Ectodermal cell (in vitro differentiated cells): ENCODE measurements at regions not wholly inside any gene's neighbourhood (a gene's known extent, or its start where the extent isn't known, plus 50 kb on each side); places are given as distances from the start of the nearest gene placed in this dataset.
"Not testable (repeated sequence)": the region's sequence is repeated elsewhere in the genome, so short reads cannot be mapped to it uniquely, and the experiment has no call there.

Source experiments
- H3K27ac ChIP-seq: 2 replicates; pipeline ENCODE4 v1.7.0; 2013; ENCODE audit warnings: mild to moderate bottlenecking, low read depth, low read length; ENCODE audit not compliant: insufficient read depth, poor library complexity, severe bottlenecking
- H3K27me3 ChIP-seq: 2 replicates; pipeline ENCODE4 v1.7.0; 2013; ENCODE audit warnings: mild to moderate bottlenecking, low read length; ENCODE audit not compliant: insufficient read depth, control insufficient read depth, poor library complexity, severe bottlenecking
- H3K36me3 ChIP-seq: one replicate; pipeline ENCODE4 v1.7.0; 2013; ENCODE audit warnings: low read length; ENCODE audit not compliant: control insufficient read depth, insufficient read depth
- H3K4me1 ChIP-seq: one replicate; pipeline ENCODE4 v1.7.0; 2013; ENCODE audit warnings: low read length; ENCODE audit not compliant: control insufficient read depth, insufficient read depth
- H3K4me3 ChIP-seq: 2 replicates; pipeline ENCODE4 v1.7.0; 2013; ENCODE audit warnings: low read depth, low read length, control low read depth; ENCODE audit not compliant: insufficient read depth
- H3K9me3 ChIP-seq: 2 replicates; pipeline ENCODE4 v1.7.0; 2013; ENCODE audit warnings: mild to moderate bottlenecking, low read length, moderate library complexity; ENCODE audit not compliant: control insufficient read depth
- WGBS, 2 experiments: methylation state at CpG; one replicate each; pipeline ENCODE4 v1.1.7; 2013; ENCODE audit warnings: missing lambda C conversion rate in 2 of 2; 5-methylcytosine and 5-hydroxymethylcytosine counted together

GRCh38 chr13:22777207-22777606, 403.6 kb upstream of the SGCG start:
- no peaks in the 10 kb centered on the region for H3K27me3 ChIP-seq
- no peaks in the 10 kb centered on the region for H3K4me1 ChIP-seq
- no peak overlapping the region for H3K4me3 ChIP-seq
- H3K27ac ChIP-seq, result no peak overlapping the region
- no peaks in the 10 kb centered on the region for H3K9me3 ChIP-seq
- WGBS, 2 experiments, result 96 to 100% methylated on average over 2 of the region's 2 CpGs
- H3K36me3 ChIP-seq, result no peaks in the 10 kb centered on the region

GRCh38 chr13:22789027-22789593, 391.7 kb upstream of the SGCG start:
- no peak overlapping the region for H3K27ac ChIP-seq
- no peak overlapping the region for H3K4me3 ChIP-seq
- H3K4me1 ChIP-seq, result no peaks in the 10 kb centered on the region
- no peaks in the 10 kb centered on the region for H3K9me3 ChIP-seq
- 81 to 88% methylated on average over 9 of the region's 9 CpGs for WGBS, 2 experiments
- no peaks in the 10 kb centered on the region for H3K36me3 ChIP-seq
- H3K27me3 ChIP-seq, result no peaks in the 10 kb centered on the region

- Histone ChIP-seq H3K27me3 (no peaks in the 10 kb centered on the region), H3K9me3 (no peaks in the 10 kb centered on the region), H3K4me3 (no peak overlapping the region), H3K36me3 (no peaks in the 10 kb centered on the region), H3K4me1 (no peaks in the 10 kb centered on the region), H3K27ac (no peak overlapping the region)
- WGBS, 2 experiments, result 83 to 84% methylated on average over 3 of the region's 3 CpGs
Observed at GRCh38 chr13:22789916-22790315, 390.9 kb upstream of the SGCG start.

GRCh38 chr13:22793598-22794134, 387.1 kb upstream of the SGCG start:
- Histone ChIP-seq H3K9me3 (no peaks in the 10 kb centered on the region), H3K27me3 (no peaks in the 10 kb centered on the region), H3K4me1 (no peaks in the 10 kb centered on the region), H3K4me3 (no peak overlapping the region), H3K36me3 (no peaks in the 10 kb centered on the region), H3K27ac (no peak overlapping the region)
- WGBS, 2 experiments, result 83 to 87% methylated on average over 10 of the region's 10 CpGs

DNA sequence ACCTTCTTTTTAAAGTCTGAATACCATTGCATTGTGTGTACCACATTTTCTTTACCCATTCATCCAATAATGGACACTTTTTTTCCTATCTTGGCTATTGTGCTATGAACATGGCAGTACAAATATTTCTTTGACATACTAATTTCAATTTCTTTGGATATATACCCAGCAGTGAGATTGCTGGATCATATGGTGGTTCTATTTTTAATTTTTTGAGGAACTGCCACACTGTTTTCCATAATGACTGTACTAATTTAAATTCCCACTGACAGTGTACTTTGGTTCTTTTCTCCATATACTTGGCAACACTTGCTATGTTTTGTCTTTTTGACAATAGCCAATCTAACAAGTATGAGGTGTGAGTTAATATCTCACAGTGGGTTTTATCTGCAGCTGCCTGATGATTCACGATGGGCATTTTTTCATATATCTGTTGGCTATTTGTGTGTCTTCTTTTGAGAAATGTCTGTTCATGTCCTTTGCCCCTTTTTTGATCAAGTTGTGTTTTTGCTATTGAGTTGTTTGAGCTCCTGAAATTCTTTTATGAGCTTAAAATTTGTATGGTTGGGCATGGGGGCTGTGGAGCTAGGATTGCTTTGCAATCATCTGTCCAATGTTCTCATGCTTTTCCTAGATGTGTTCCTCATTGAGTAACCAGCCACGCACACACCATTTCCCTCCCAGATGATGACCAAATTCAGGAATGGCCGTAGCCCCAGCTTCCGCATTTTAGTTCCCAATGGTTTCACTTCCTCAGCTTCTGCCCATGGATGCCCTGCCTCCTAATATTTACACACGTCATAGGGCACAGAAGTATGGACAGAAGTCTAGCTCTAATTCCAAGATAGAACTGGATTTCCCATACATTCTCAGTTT, 380.0 kb upstream of the SGCG start:
- H3K27ac ChIP-seq, result no peak overlapping the region
- no peak overlapping the region for H3K4me3 ChIP-seq
- no peaks in the 10 kb centered on the region for H3K27me3 ChIP-seq
- no peaks in the 10 kb centered on the region for H3K4me1 ChIP-seq
- 93 to 94% methylated on average over 5 of the region's 5 CpGs for WGBS, 2 experiments
- H3K9me3 ChIP-seq, result no peaks in the 10 kb centered on the region
- no peaks in the 10 kb centered on the region for H3K36me3 ChIP-seq

DNA sequence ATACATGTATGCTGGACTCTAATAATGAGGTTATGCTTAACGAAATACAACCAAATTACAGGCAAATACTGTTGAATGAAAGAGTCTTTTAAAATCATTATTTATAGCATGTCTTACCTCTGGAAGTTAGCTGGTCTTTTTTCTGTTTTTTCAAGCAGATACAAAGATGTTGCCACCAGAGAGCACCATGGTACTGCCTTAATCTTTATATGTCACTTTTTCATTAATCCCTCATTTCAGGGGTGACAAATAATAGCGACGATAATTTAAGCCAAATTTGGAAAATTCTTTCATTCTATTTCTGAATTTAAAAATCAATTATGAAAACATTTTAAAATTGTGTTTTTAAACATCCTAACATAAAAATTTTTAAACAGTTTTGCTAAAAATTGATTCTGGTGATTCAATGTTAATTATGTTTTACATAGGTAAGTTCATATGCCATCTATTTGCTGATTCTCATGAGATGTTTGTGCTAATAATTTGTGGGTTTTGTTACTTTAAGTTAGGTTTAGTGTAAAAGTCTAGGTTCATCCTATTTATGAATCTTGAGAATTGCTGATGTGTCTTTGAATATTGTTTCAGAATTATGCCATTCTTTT, 379.3 kb upstream of the SGCG start:
- Histone ChIP-seq H3K4me3 (no peak overlapping the region), H3K9me3 (no peaks in the 10 kb centered on the region), H3K36me3 (no peaks in the 10 kb centered on the region), H3K4me1 (no peaks in the 10 kb centered on the region), H3K27ac (no peak overlapping the region), H3K27me3 (no peaks in the 10 kb centered on the region)
- 82% methylated on average over 3 of the region's 3 CpGs; no CpG with 5 or more reads in 1 of the 2 experiments for WGBS, 2 experiments

DNA sequence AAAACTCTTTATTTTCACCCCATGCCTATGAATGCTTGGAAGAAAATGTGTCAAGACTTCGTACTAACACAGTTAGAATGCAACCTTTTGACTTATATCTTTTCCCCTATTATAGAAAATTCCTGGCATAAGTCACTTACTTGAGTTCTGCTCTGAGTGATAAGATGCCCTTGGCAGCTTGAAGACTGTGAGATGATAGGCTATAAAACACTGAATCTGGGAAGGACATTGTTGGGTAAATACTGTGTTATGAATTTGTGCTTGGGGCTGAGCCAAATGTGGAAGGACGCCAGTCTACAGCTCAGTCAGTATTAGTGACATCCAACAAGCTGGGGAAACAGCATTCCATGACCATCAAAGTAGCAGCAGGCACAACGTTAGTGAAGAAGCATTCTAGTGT, 368.0 kb upstream of the SGCG start:
- Histone ChIP-seq H3K4me1 (peaks cover 3% of the 10 kb centered on the region), H3K4me3 (no peak overlapping the region), H3K36me3 (no peaks in the 10 kb centered on the region), H3K27ac (no peak overlapping the region), H3K27me3 (no peaks in the 10 kb centered on the region), H3K9me3 (no peaks in the 10 kb centered on the region)
- WGBS, 2 experiments, result 85 to 89% methylated on average over 3 of the region's 3 CpGs

DNA sequence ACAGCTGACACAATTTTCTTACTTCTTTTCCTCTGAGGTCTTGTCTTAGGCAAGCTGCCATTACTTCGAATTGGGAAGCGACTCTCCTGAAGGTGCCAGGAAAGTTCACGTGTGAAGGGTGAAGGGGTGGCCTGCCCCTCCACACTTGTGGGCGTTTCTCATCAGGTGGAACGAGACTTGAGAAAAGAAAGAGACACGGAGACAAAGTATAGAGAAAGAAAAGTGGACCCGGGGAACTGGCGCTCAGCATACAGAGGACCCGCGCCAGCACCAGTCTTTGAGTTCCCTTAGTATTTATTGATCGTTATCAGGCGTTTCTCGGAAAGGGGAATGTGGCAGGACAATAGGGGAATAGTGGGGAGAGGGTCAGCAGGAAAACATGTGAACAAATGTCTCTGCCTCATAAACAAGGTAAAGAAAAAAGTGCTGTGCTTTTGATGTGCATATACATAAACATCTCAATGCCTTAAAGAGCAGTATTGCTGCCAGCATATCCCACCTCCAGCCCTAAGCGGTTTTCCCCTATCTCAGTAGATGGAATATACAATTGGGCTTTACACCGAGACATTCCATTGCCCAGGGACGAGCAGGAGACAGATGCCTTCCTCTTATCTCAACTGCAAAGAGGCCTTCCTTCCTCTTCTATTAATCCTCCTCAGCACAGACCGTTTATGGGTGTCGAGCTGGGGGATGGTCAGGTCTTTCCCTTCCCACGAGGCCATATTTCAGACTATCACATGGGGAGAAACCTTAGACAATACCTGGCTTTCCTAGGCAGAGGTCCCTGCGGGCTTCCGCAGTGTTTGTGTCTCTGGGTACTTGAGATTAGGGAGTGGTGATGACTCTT, 367.0 kb upstream of the SGCG start:
- not testable (repeated sequence) for H3K4me3 ChIP-seq, H3K9me3 ChIP-seq, H3K27ac ChIP-seq, H3K27me3 ChIP-seq, H3K36me3 ChIP-seq, H3K4me1 ChIP-seq
- 58 to 68% methylated on average over 16 to 19 of the region's 21 CpGs for WGBS, 2 experiments

DNA sequence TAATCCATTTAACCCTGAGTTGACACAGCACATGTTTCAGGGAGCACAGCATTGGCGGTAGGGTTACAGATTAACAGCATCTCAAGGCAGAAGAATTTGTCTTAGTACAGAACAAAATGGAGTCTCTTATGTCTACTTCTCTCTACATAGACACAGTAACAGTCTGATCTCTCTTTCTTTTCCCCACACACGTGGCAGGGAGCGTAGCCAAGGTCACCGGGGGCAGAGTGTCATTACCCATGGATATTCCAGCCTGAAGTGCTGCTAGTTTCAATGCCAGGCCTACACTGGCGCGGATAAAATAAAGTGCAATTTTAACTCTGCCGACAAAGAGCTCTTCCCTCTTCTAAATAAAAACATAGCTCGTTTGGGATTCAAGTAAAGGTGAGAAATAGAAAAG, 366.3 kb upstream of the SGCG start:
- not testable (repeated sequence) for H3K27ac ChIP-seq, H3K4me3 ChIP-seq, H3K36me3 ChIP-seq, H3K4me1 ChIP-seq, H3K9me3 ChIP-seq, H3K27me3 ChIP-seq
- 77% methylated on average over 6 to 8 of the region's 8 CpGs for WGBS, 2 experiments
